ENCODE measurements at regions not wholly inside any gene's neighbourhood (a gene's known extent, or its start where the extent isn't known, plus 50 kb on each side); places are given as distances from the start of the nearest gene placed in this dataset.

DNA sequence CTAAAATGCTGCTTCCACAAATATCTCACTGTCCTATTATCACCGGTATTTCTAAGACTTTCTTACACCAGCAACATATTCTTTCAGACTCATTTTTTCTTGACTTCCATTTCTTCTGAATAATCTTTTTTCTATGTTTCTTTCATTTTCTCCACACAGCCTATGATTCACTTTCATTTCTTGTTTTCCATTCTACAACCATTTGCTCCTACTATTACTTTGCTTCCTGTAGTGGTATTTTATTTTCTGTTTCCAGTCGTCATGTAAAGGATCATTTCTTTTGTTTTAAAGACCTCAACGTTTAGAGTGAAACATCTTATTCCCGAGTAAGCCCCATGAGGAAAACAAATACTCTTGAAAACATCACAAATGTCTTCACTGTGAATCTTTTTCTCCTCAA lies 182.2 kb upstream of the MDGA2 start:
- CTCF ChIA-PET, result no interaction called here
- Histone ChIP-seq H3K9me3 (ENCODE audit: control extremely low read depth in 1 of 3, control insufficient read depth in 2 of 3, insufficient read depth in 1 of 3, low read length in 2 of 3) (no peaks in the 10 kb centered on the region), H4K20me1 (ENCODE audit: control insufficient read depth, insufficient read depth, low read length, poor library complexity, severe bottlenecking) (no peaks in the 10 kb centered on the region), H3K4me2 (replicated peaks; ENCODE audit: low read depth, low read length, poor library complexity, severe bottlenecking) (no peak overlapping the region), H3K79me2 (ENCODE audit: control insufficient read depth, insufficient read depth, low read length) (no peaks in the 10 kb centered on the region), H3K36me3 (replicated peaks in 1 of 2; ENCODE audit: control extremely low read depth in 1 of 2, control insufficient read depth in 1 of 2, extremely low read depth in 1 of 2, insufficient read depth in 2 of 2, low read length in 1 of 2) (no peaks in the 10 kb centered on the region), H3K27me3 (replicated peaks in 1 of 4; ENCODE audit: control extremely low read depth in 1 of 4, control insufficient read depth in 3 of 4, insufficient read depth in 4 of 4, low read length in 3 of 4) (no peaks in the 10 kb centered on the region), H3K4me1 (ENCODE audit: control insufficient read depth in 2 of 2, insufficient read depth in 2 of 2, low read length in 2 of 2) (no peaks in the 10 kb centered on the region), H3K4me3 (ENCODE audit: control extremely low read depth in 1 of 5, extremely low read depth in 1 of 5, insufficient read depth in 1 of 5, low read depth in 2 of 5, low read length in 4 of 5) (no peak overlapping the region), H3K27ac (ENCODE audit: low read length in 2 of 2) (no peak overlapping the region), H3K9ac (ENCODE audit: low read length) (no peak overlapping the region), H2AFZ (ENCODE audit: insufficient read depth, low read depth, low read length, poor library complexity, severe bottlenecking) (no peak overlapping the region)
- H3K27ac Mint-ChIP-seq, result no peak overlapping the region
- H3K4me3 Mint-ChIP-seq, result no peak overlapping the region
- intact Hi-C loops (cut with micrococcal nuclease), result no loop called here
- H3K9me3 Mint-ChIP-seq (ENCODE audit: insufficient read depth), result no peaks in the 10 kb centered on the region
- no peak for DNase-seq
- no peak for TF ChIP-seq EZH2 (IDR thresholded peaks at IDR 0.05; ENCODE audit: borderline replicate concordance, insufficient read depth, low read depth, low read length, poor library complexity, severe bottlenecking)
- TF ChIP-seq, protein P1, sequence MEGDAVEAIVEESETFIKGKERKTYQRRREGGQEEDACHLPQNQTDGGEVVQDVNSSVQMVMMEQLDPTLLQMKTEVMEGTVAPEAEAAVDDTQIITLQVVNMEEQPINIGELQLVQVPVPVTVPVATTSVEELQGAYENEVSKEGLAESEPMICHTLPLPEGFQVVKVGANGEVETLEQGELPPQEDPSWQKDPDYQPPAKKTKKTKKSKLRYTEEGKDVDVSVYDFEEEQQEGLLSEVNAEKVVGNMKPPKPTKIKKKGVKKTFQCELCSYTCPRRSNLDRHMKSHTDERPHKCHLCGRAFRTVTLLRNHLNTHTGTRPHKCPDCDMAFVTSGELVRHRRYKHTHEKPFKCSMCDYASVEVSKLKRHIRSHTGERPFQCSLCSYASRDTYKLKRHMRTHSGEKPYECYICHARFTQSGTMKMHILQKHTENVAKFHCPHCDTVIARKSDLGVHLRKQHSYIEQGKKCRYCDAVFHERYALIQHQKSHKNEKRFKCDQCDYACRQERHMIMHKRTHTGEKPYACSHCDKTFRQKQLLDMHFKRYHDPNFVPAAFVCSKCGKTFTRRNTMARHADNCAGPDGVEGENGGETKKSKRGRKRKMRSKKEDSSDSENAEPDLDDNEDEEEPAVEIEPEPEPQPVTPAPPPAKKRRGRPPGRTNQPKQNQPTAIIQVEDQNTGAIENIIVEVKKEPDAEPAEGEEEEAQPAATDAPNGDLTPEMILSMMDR (IDR thresholded peaks at IDR 0.05), result no peak
- ATAC-seq (ENCODE audit: low read depth), result no peak
- WGBS (ENCODE audit: insufficient coverage), result 92% methylated on average over 2 of the region's 4 CpGs
- H3K27me3 Mint-ChIP-seq, result no peaks in the 10 kb centered on the region
- POLR2A ChIA-PET, result no interaction called here
- H3K4me1 Mint-ChIP-seq, result no peaks in the 10 kb centered on the region

DNA sequence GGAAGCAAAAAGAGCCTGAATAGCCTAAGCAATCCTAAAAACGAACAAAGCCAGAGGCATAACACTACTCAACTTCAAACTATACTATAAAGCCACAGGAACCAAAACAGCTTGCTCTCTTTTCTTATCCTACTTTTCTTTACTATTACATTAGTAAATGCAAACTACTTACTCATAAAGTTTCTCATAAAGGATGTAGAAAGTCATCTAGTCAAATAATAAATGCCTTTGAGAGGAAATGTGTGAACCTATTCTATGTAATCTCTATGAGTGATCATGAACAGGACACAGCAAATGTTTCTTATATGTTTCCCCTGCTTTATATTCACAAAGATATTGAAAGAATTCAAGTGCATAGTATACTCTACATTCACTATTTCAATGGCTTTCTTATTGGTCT lies 176.9 kb upstream of the MDGA2 start:
- H3K4me2 ChIP-seq (replicated peaks; ENCODE audit: low read depth, low read length, poor library complexity, severe bottlenecking), result no peak overlapping the region
- no peaks in the 10 kb centered on the region for H3K9me3 ChIP-seq (ENCODE audit: control extremely low read depth in 1 of 3, control insufficient read depth in 2 of 3, insufficient read depth in 1 of 3, low read length in 2 of 3)
- TF ChIP-seq, protein P1 (IDR thresholded peaks at IDR 0.05), result no peak
- no peak for TF ChIP-seq EZH2 (IDR thresholded peaks at IDR 0.05; ENCODE audit: borderline replicate concordance, insufficient read depth, low read depth, low read length, poor library complexity, severe bottlenecking)
- H3K9ac ChIP-seq (ENCODE audit: low read length), result no peak overlapping the region
- no peak overlapping the region for H3K27ac Mint-ChIP-seq
- no peaks in the 10 kb centered on the region for H3K4me1 ChIP-seq (ENCODE audit: control insufficient read depth in 2 of 2, insufficient read depth in 2 of 2, low read length in 2 of 2)
- no peaks in the 10 kb centered on the region for H3K79me2 ChIP-seq (ENCODE audit: control insufficient read depth, insufficient read depth, low read length)
- no peaks in the 10 kb centered on the region for H3K27me3 Mint-ChIP-seq
- WGBS (ENCODE audit: insufficient coverage), result 67% methylated on average over 1 of the region's 1 CpG
- H3K4me3 ChIP-seq (ENCODE audit: control extremely low read depth in 1 of 5, extremely low read depth in 1 of 5, insufficient read depth in 1 of 5, low read depth in 2 of 5, low read length in 4 of 5), result no peak overlapping the region
- H4K20me1 ChIP-seq (ENCODE audit: control insufficient read depth, insufficient read depth, low read length, poor library complexity, severe bottlenecking), result no peaks in the 10 kb centered on the region
- no peak overlapping the region for H3K4me3 Mint-ChIP-seq
- H3K27me3 ChIP-seq (replicated peaks in 1 of 4; ENCODE audit: control extremely low read depth in 1 of 4, control insufficient read depth in 3 of 4, insufficient read depth in 4 of 4, low read length in 3 of 4), result no peaks in the 10 kb centered on the region
- intact Hi-C loops (cut with micrococcal nuclease), result no loop called here
- H3K4me1 Mint-ChIP-seq, result no peaks in the 10 kb centered on the region
- ChIA-PET POLR2A (no interaction called here), CTCF (no interaction called here)
- H3K27ac ChIP-seq (ENCODE audit: low read length in 2 of 2), result no peak overlapping the region
- H3K9me3 Mint-ChIP-seq (ENCODE audit: insufficient read depth), result no peaks in the 10 kb centered on the region
- no peak overlapping the region for H2AFZ ChIP-seq (ENCODE audit: insufficient read depth, low read depth, low read length, poor library complexity, severe bottlenecking)
- no peak for ATAC-seq (ENCODE audit: low read depth)
- no peak for DNase-seq
- H3K36me3 ChIP-seq (replicated peaks in 1 of 2; ENCODE audit: control extremely low read depth in 1 of 2, control insufficient read depth in 1 of 2, extremely low read depth in 1 of 2, insufficient read depth in 2 of 2, low read length in 1 of 2), result no peaks in the 10 kb centered on the region
